GM18517 (cell line): ENCODE measurements at regions not wholly inside any gene's neighbourhood (a gene's known extent, or its start where the extent isn't known, plus 50 kb on each side); places are given as distances from the start of the nearest gene placed in this dataset.

ENCODE experiments used
- ATAC-seq: cut with Tn5 transposase; IDR thresholded peaks from one replicate; pipeline ENCODE4 v1.9.1; 2021; ENCODE audit warnings: mild to moderate bottlenecking, moderate library complexity; ENCODE audit not compliant: unreplicated experiment

DNA sequence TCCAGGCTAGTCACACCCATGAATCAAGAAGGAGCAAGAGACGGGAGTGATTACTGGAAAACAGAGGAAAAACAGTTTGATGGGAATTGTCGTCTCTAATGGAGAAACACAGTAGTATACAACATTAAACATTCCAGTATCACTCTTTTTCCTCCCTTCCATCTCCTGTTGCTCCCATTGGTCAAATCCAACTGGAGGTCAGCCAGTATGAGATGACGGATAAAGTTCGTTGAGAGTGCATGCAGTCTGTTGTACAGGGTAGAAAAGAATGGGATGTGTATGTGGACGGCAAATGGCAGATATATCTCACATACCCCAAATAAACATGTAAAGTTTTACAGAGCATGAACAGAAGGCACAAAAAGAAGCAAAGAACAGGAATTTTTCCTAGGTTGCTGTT lies 221.9 kb upstream of the TNP1 start:
- ATAC-seq: no peak

DNA sequence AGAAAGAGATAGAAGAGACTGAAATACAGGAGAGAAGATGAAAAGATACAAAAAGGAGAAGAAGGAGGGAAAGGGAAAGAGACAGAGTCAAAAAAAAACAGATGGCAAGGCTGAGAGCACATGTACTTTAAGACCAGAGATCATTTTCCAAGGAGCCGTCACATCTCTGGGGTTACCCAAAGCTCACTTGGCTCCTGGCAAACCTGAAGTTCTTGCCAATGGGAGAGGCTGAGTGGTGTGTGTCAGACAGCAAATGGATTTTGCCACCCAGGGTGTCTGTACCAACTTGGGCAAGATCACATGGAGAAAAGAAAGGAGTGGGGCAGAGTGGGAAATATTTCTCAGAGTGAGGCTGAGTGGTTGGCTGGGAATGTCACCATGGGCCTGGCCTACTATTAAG lies 219.3 kb upstream of the TNP1 start:
- no peak for ATAC-seq

DNA sequence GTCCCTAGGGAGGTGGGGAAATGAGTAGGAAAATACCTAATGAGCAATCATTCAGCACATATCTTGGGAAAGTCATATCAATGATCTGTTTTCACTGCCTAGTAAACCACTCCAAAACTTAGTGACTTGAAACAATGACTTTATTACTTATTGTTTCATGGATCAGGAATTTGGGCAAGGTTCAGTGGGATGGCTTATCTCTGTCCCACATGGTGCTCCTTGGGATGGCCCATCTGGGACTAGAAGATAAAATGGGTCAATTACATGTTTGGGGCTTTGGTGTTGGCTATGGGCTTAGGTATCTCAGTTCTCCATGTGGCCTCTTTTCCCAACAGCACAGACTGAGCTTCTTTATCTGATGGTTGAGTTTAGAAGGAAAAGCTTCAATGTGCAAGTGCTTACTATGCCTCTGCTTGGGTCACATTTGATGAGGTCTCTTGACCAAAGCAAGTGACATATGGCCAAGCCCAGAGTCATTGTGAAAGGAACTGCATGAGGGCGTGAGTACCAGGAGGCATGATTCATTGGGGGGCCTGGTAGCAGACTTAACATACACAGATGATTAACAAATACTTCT lies 218.1 kb upstream of the TNP1 start:
- no peak for ATAC-seq

DNA sequence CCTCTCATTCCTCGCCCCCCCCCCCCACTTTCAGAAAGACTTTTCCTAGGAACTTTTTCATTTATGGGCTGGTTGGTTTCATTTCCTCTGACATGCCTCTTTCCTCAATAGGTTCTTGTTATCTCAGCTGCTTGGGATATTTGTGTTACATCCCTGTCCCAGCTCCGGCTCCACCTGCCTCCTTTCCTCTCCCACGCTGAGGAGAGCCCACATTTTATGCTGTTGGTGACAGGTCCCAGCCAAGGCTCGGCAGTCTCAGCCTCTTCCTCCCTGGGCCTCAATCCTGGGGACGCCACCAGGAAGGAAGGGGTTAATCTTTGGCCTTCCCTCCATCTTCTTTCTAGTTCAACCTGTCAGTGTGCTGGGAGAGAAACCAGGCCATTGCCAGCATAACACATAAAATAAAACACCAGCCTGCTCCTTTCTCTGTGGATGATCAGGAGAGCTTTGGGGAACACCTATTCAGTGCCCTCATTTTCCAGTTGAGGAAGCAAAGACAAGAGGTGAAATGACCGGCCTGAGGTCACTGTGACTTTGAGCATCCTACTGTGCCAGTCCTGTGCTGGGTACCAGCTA lies 216.9 kb upstream of the TNP1 start:
- no peak for ATAC-seq

DNA sequence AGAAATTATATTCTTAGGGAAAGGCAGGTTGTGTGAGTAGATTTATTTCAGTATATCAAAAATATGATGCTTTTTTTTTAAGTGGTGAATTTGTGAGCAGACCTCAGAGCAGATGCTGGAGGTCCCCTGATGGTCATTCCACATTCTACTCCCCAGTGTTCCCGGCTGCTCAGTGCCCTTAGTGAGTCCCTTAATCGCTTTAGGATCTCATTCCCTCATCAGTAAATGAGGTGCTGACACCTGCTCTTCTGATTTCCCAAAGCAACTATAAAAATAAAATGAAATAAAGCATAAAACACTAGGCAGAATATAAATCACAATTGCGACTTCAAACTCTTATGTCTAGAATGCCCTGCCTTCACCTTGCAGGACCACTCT lies 216.2 kb upstream of the TNP1 start:
- no peak for ATAC-seq

DNA sequence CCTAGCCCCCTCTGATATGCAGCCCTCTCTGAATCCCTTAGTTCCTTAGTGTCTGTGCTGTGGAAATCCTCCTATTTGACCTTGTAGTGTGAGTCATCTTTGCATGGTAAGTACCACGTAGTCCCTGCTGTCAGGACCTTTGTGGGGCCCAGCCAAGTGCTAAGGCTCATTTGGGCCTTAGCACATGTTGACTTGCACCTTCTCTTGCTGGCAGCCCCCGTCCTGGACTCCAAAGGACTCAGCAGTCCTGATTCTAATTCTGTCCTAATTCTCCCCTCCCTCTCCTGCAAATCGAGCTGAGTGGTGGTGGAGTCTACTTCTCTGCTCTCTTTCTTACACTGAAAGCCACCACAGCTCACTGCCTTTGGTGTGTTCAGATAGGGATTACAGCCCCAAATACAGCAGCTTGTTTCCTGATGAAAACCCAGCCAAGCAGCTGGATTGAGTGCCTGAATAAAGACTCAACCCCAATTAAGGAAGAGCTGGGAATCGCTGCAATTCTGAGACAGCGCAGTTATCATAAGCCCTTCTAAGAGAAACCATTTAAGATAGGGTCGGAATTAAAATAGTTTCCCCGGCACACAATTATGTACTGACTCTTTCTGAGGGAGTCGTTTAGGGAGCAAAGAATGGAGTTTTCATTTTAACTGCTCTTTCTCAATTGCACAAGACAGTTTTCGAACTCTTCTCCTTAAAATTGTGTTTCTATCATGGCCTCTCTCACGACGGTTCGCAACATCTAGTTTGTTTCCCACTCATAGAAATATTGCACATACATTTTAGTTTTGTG lies 215.6 kb upstream of the TNP1 start:
- no peak for ATAC-seq

DNA sequence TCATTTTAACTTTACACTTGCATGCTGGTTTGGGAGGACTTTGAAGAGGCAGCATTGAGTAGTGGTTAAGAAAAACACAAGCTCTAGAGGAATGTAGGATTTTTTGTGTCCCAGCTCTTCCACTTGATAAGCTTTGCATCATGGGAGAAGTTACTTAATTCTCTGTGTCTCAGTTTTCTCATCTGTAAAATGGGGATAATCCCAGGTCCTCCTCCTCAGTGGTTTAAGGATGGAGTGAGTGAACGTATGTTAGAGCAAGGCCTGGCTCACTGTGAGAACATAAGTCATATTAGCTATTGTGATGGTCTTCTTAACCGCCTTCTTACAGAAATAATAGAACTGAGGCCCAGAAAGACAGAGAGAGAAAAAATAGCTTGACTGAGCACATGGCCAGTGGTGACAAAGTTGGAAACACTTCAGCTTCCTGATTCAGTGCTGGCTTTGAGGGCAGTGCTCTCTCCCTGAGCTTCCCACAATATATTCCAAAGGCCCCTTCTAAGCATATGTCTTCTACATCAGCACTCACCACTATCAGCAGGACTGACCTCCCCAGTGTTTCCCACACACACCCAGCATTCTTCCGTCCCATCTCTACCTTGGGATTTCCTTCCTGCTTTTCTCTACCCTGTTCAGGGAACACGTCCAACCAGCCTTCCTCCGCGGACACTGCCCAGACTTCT lies 214.9 kb upstream of the TNP1 start:
- no peak for ATAC-seq

DNA sequence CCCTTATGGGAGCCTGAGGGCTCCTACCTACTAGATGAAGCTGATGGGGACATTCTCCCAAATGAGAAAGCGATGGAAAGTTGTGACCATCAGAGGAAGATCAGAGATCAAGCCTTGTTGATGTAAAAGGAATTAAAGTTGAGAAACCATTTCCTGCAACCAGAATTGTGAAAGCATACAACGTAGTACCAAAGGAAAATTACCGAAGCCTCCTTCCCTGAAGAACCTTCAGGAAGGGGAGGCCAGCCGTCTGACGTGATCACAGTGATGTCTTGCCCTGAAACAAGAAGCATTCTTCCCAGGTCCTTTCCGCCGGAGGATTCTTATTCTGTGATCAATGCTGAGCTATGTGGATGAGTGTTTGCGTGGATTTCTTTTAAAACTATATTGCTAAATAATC lies 211.6 kb upstream of the TNP1 start:
- no peak for ATAC-seq

DNA sequence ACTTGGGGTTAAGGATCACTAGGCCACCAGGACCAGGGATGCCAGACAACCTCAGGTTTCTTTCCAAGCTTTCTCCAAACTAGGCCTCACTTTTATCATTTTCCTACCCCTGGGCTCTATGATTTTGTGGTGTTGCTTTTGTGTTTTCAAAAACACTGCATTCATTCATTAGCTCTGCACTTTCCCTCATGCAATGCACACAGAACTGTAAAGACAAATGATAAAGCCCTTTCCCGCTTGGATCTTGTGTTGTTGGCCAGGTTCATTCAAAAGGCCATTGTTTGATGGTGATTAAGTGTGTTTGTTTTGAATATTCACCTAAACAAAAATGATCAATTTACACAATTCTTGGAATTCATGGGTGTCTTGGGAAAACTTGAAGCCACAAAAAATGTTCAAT lies 210.7 kb upstream of the TNP1 start:
- no peak for ATAC-seq

DNA sequence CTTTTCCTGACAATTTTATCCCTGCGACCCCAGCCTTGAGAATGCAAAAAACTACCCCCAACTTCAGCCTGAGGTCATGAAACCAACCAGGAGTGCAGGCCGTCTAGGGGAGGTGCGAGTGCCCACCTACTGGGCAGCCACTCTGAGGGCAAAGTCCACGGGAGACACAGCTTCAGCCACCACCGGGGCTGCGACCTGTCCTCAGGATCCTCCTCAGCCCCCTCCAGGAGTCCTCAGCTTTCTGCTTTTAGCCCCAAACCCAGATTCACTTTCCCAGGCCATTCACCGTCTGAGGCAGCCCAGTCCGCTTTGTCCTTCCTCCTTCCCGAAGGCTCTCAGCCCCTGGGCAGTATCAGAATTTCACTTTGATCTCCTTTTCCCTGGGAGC lies 210.2 kb upstream of the TNP1 start:
- no peak for ATAC-seq

DNA sequence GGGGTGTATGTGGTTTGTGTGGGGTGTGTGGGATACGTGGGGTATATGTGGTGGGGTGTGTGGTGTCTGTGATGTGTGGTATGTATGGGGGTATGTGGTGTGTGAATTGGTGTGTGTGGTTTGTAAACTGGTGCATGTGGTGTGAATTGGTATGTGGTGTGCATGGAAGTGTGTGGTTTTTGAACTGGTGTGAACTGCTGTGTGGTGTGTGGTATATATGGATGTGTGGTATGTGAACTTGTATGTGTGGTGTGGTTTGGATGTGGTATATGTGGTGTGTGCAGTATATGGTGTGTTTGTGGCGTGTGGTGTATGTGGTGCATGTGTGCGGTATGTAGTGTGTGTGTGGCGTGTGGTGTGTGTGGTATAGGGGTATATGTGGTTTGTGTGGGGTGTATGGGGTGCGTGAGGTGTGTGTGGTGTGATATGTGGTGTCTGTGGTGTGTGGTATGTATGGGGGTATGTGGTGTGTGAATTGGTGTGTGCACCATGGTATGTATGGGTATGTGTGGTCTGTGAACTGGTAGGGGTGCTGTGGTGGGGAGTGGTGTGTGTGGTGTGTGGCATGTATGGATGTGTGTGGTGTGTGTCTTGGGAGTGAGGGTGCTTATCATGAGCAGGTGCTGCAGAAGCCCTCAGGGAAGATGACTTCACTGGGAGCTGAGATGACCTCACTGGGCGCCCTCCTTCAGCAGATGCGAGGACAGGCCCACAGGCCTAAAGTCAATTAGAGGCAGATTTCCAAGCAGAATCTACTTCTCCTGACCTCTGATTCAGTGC lies 209.6 kb upstream of the TNP1 start:
- ATAC-seq: no peak

DNA sequence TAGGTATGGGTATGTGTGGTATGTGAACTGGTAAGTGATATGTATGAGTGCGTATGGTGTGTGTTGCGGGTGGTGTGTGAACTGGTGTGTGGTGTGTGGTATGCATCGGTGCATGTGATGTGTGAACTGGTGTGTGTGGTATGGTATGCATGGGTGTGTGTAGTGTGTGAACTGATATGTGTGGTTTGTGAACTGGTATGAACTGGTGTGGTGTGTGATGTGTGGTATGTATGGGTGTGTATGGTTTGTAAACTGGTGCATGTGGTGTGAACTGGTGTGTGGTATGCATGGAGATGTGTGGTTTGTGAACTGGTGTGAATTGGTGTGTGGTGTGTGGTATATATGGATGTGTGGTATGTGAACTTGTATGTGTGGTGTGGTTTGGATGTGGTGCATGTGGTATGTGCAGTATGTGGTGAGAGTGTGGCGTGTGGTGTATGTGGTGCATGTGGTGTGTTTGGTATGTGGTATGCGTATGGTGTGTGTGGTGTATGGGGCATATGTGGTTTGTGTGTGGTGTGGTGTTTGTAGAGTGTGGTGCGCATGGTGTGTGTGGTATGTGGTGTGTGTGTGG lies 208.9 kb upstream of the TNP1 start:
- no peak for ATAC-seq

DNA sequence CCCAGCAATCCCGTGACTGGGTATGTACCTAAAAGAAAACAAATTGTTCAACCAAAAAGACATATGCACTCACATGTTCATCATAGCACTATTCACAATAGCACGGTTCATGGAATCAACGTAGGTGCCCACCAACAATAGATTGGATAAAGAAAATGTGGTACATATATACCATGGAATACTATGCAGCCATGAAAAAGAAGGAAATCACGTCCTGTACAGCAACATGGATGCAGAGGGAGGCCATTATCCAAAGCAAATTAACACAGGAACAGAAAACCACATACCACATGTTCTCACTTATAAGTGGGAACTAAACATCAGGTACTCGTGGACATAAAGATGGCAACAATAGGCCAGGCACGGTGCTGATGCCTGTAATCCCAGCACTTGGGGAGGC lies 207.9 kb upstream of the TNP1 start:
- no peak for ATAC-seq

DNA sequence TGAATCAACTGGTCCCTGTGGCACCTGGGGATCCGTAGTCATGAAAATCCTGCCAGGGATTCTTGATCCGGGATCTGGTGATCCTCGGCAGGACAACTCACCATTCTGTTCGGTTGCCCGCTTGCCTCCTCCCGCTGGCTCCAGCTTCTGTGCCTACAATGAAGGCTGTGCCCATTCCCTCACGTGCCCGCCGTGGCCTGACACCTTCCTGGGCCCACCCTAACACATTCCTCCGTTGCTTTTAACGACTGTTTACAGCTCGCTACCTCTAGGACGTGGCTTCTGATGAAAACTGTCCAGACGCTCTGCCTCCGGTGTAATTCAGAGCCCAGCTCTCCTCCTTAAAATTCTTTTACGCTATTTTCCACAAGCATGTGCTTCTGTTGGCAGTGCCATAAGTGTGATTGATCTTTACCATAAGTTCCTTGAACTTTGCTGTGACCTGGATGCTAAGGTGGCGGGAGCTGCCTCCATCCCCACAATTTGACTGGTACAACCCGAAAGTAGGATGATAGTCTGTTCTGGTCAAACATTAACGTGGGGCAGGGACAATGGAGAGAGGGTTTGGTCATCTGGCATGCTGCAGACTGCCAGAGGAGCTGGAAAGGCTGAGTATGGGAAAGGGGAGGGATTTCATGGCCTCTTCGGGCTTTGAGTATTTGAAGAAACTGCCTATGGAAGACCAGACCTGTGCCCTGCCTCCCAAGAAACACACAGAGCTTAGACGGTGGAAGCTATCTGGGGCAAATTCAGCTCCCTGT lies 206.8 kb upstream of the TNP1 start:
- ATAC-seq: no peak

DNA sequence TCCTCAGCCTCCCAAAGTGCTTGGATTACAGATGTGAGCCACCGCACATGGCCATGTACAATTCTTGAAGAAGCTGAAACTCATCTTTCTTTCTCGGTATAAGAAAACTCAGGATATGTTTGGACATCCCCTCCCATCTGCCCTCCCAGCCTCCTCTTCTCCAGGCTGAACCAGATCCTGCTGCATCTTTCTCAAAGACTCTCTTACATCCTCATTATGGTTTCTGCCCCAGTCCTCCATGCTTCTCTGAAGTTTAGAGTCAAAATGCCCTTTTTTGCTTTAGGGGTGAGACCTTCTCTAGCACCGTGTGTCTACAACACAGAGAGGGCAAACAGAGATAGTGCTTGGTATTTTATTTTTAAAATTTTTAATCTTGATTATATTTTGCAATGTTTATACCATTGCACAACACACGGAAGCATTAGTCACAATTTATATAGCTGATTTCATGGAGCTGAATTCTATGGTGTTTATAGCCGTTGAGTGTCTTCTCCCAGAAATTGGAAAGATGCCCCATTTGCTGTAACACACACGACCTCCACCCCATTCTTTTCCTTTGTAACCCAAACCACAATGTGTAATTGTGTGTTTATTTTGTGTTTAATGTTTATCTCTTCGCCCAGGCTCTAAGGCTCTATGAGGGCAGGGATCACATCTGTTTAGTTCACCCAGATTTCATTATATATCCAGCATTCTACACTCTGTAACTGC lies 206.0 kb upstream of the TNP1 start:
- no peak for ATAC-seq

DNA sequence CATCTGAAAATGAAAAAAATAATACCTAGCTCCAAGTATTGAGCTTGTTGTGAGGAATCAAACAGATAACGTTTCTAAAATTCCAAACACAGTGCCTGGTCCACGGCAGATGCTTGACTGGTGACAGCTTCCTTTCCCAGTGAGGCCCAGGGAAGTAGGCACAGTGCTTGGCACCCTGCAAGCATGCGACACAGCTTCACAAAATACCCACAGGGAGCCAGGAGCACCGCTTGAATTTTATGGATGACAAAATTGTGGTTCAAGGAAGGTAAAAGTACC lies 205.1 kb upstream of the TNP1 start:
- no peak for ATAC-seq

DNA sequence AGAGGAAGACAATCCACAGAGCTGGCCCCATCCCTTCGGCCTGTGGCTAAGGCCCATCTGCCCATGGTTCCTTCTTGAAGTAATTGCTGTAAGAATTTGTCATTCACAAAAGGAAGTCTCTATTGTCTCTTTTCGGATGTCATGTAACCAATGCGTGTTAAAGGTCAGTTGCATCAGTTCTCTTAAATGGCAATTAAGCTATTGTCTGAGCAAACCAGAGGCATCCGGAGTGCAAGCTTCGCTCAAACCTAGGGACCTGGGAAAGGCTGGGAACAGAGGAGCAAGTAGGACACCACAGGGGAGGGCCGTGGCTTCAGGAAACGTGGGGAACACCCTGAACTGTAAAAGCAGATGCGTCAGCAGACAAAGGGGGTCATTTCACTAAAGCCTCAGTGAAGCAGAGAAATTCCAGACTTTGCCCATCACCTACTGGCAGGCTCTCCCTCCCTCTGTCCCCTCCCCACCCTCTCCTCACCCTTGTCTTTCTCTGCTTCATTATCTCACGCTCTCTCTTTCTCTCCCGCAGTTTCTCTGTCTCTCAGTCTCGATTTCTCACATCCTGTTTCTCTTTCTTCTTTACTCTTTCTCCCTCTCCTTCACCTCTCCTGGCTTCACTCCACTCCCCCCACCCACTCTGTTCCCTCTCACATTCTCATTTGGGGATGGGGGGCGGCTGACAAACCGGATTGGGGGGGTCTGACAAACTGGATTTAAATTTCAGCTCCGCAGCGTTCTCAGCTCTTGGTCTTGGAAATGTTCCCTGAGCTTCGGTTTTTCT lies 204.6 kb upstream of the TNP1 start:
- ATAC-seq: no peak

DNA sequence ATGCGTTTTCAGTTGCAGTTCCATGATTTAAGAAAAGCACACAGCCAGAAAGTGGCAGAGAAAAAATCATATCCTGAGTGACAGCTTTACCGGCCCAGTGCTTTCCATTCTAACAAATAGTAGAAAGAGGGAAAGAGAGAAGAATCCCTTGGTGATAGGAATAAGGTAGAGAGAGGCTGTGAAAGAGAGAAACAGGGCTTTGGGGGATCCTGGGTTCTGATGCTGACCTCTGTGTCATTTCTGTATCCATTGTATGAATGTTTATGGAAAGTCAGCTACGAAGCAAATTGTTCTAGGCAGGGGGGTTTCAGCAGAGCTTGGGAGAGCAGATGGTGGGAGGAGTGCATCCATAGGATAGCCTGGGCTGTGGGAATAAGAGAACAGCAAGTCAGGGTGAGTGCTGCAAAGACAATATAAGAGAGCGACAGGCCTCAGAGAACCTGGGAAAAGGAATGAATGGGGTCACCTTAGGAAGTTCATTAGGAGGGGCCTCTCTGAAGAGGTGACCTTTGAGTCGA lies 203.4 kb upstream of the TNP1 start:
- no peak for ATAC-seq

DNA sequence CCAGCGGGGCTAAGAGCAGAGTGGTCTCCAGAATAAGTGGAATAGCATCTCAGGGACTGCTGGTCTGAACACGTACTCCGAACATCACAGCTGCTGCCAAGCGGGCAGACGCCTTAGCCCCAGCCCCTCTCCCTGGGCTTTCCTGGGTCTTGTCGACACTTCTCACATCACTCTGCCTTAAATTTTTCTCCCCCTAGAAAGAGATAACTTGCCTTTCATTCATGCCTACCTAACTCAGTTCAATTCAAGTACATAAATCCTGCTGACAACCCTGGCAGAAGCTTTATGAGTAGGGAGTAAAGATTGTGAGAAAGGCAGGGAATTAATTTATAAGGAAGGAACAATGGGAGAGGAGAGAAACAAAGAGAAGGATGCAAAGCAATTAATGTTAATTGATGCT lies 202.9 kb upstream of the TNP1 start:
- no peak for ATAC-seq
